Myocyte (in vitro differentiated cells): ENCODE measurements at regions not wholly inside any gene's neighbourhood (a gene's known extent, or its start where the extent isn't known, plus 50 kb on each side); places are given as distances from the start of the nearest gene placed in this dataset.
A peak's percentile ranks its signal among the peaks of the same experiment; 100 is the strongest.
"Not testable (repeated sequence)": the region's sequence is repeated elsewhere in the genome, so short reads cannot be mapped to it uniquely, and the experiment has no call there.

Experiments
- DNase-seq: peaks from one replicate; pipeline ENCODE4 v3.0.0-alpha.2; 2012; ENCODE audit warnings: low read depth

DNA sequence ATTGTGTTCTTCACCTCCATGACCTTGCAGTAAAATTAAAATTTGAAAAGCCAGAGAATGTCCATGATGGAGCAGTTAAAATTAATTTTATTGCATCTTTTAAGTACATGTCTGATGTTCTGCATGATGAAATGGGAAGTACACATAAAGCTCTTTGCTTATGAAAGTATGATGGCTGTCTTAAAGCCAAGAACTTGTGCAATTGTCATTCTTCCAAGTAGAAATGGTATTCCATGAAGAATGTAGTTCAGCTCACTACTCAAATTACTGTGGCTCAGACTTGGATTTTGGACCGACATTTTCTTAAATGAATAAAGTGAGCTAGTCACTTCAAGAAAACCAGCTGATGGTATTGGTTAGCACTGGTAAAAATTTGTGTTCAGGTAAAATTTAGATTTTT is 161.7 kb upstream of the CXCL13 start:
- no peak for DNase-seq

DNA sequence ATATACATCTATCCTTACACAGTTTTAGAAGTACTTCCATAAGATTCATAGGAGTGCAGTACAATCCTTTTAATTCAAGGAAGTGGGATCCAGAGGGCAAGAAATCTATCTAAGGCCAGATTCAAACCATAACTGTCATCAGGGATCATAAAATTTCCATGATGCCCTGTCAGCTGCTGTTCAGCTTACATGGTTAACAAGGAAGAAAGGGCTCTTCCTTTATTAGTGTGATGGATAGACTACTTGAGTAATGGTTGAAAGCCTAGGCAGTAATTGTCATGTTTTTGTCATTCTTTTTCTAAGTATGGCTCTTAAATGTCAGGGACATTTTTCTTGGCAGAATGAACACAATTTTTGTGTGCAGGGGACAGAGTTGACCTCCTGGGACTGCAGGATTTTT is 159.8 kb upstream of the CXCL13 start:
- DNase-seq, result no peak

DNA sequence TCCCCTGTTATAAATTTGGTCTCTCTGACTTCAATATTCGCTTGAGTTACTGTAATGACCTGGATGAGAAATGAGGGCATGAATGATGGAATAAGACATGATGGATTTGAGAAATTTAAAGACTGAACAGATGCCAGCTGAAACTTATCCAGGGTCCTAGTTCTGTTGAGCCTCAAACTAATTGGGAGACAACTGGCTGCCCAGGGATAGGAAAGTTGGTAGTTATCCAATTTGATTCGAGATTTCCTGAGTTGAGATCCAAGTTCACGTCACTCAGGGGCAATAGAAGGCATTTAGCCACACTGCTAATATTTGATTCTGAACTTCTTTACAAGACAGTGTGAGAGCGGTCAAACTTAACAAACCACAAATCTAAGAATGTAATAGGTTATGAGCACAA is 159.0 kb upstream of the CXCL13 start:
- DNase-seq, result no peak

DNA sequence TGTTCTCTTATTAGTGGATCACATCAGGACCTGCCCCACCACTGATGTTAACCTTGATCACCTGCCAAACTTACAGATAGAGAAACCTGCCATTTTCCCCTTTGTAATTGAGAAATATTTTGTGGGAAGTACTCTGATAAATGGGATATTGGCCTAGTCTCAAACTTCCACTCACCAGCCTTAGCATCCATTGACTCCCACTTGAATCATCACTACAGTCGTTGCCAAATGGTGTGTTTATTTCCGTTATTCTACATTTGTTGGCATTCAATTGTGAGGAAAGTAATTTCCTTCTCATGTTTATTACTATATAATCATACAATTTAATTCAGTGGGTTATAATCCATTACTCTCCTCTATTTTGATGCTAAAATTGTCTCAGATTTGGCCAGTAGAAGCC is 156.4 kb upstream of the CXCL13 start:
- no peak for DNase-seq

DNA sequence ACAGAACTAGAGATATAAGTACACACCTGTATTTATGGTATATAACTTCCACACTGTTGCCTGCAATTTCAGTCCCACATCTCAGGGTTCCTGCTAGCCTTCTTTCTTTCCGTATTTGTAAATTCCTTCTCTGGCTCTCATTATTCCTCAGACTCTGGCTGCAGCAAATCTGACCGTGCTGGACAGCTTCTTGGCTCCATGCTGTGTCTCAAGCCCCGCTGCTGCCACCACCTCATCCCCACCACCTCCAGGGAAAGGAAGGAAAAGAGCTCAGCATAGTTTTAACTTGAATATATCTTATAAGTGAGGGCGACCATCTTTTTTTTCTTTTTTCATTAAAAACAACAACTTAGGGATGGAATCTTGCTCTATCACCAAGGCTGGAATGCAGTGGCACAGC is 155.6 kb upstream of the CXCL13 start:
- DNase-seq, result no peak

DNA sequence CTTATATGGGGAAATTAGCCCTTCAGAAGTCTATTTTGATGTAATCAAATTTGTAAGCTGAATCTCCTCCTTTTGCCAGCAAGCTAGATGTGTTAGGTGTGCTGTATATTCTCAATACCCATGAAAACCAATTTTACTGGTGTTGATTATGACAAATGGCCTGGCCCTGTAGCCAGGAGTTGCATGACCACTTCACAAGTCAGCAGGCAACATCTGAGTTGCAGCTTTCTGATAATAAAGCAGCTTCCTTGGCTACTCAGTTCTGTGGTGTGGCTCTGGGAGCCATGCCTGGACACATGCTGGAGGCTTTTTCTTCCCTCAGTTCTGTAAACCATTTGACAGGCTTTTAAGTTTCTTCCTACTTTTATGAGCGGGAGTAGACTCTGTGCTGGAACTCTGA is 154.1 kb upstream of the CXCL13 start:
- DNase-seq, result no peak

DNA sequence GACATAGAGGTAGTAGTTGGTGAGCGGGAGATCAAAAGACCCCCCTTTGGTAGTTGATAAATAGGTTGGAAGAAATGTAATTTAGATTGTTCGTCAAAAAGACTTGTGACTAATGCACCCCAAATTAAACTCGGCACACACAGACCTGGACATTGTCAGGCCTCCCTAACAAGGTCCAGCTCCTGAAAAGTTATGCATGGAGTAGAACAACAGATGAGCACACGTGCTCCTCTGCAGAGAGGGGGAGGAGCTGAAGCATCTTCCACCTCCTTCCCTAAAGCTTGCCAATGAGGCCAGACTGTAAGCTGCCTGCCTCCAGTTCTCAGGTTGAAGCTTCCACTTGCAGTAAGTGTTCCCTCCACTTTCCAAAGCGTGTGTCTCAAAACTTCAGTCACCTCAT is 153.5 kb upstream of the CXCL13 start:
- not testable (repeated sequence) for DNase-seq

DNA sequence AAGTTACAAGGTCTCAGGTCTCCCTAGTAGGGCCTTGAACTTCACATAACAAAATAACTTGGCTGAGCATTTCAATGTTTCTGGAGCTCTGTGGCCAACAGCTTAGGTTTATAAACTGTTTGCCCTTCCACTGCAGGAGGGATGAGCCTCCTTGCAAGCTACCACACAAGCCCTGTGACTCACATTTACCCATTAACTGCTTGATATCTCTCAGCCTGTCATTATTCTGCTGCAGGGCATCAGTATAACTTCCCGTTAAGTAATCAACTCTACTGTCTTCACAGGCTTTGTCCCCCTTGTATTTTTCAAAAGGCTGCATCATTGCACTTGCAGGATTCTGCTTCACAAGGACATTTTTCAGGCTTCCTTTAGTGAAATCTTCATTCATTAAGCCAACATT is 151.7 kb upstream of the CXCL13 start:
- no peak for DNase-seq

DNA sequence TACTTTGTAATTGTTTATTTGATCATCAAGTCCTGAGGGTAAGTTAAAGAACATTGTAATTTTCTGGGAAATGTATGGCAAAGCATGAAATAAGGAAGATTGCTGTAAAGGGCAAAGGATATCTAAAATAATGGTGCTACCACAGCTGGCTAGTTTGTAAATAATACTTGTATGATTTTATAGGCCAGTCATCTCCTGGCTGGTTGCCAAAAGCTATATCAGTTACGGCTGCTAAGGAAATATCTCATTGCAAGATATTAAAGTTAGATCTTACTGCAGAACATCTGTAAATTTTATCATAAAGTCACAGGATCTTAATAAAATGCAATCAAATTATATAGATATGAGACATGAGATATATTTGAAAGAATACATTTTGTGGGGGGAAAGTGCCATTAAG is 150.8 kb upstream of the CXCL13 start:
- no peak for DNase-seq

DNA sequence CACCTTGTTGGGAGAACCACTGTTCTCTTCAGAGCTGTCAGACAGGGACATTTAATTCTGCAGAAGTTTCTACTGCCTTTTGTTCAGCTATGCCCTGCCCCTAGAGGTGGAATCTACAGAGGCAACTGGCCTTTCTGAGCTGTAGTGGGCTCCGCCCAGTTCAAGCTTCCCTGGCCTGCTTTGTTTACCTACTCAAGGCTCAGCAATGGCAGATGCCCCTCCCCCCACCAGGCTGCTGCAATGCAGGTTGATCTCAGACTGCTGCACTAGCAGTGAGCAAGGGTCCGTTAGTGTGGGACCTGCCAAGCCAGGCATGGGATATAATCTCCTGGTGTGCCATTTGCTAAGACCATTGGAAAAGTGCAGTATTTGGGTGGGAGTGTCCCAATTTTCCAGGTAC is 141.5 kb upstream of the CXCL13 start:
- not testable (repeated sequence) for DNase-seq

DNA sequence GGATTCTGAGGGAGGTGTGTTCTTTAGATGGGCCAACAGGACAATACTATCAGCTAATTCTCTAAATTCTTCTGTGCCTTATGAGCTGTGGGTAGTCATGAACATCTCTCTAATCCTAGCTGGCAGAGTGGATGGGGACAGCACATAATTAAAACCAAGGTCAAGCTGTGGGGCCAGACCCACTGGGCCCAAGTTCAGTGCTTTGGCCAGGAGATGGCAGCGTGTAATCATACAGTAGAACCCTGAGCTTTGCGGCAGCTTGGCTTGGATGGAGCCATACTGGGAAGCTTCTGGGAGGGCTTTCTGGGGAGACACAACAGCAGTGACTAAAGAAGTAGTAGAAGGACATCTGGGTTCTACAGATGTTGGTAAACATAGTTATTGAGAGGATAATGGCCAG is 140.3 kb upstream of the CXCL13 start:
- DNase-seq, result peak; percentile 57

DNA sequence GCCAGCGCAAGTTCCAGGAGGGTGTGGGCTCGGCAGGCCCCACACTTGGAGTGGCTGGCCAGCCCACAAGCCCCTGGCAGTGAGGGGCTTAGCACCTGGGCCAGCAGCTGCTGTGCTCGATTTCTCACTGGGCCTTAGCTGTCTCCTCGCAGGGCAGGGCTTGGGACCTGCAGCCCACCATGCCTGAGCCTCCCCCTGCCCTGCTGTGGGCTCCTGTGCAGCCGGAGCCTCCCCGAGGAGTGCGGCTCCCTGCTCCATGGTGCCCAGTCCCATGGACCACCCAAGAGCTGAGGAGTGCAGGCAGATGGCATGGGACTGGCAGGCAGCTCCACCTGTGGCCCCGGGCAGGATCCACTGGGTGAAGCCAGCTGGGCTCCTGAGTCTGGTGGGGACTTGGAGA is 139.2 kb upstream of the CXCL13 start:
- DNase-seq, result no peak

DNA sequence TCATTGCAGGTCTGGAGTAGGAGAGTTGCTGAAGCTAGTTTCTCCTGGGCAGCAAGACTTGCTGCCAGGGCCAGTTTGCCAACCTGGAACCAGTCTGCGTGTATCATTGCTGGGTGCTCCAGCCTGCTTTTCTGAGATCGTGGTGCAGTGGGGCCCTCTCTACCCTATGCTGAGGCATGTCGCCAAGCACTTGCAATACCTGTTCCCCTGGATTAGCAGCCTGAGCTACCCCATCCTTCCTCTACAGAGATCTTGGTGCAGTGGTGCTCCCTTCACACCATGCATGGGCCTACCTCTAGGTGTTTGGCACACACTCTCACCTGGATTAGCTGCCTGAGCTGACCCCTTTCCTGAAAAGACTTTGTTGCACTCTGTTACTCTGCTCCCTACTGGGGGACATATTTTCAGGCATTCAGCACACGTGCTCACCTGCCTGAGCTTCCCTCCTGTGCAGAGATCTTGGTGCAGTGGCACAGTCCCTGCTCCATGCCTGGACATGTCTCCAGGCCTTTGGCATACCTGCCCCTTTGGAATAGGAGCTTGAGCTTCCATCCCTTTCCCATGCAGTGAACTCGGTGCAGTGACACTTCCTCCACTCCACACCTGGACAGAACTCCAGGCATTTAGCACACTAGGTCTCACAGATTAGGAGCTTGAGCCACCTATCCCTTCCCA is 133.7 kb upstream of the CXCL13 start:
- no peak for DNase-seq

DNA sequence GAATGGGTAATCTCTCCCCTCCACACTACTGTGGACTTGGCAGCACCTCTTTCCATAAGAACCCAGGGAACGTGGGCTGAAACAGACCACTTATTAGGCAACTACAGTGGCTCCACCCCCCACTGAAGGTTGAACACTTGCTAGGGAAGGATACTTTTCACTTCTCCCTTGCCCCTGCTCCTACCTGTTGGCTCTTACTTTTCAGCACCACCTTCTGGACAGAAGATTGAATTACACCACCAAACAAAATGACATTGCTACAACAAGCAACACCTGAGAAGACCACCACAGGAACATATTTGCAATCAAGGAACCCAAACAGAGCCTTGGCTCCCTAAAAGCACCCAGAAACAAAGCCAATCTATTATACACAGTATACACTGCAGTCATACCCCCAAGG is 132.1 kb upstream of the CXCL13 start:
- DNase-seq, result no peak

DNA sequence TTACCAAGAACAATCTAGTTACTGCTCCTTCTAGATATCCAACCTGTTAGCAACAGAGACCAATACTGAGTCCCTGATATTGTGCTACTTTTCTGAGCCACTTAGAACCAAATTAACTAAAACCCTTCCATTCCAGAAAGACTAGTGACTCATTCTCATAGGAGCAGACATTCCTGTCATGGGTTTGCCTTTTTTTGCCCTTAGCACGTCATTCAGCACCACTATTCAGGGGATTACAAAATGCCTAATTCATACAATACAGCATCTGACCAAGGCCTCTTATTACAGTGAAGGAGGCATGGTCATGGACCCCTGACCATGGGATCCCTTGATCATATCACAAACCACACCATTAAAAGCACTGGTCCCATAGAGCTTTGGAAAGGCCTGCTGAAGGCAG is 123.8 kb upstream of the CXCL13 start:
- no peak for DNase-seq

DNA sequence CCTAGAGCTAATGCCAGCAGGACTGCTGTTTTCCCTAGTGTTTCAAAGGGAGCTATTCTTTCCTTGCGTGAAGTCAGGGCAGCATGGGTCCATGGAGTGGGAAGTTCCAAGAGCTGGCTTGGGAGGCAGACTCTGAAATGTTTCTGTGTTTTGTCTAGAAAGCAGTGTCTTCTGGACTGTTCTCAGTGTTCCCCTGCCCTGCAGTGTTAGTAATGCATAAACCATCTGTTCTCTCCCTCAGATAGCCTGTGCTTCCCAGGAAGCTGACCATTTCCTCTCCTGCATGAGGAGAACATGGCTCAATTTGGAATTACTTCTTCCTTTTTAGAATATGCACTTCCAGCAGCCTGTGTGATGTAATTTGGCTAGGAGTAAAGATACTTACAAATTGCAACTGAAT is 116.7 kb upstream of the CXCL13 start:
- DNase-seq, result peak; percentile 37

DNA sequence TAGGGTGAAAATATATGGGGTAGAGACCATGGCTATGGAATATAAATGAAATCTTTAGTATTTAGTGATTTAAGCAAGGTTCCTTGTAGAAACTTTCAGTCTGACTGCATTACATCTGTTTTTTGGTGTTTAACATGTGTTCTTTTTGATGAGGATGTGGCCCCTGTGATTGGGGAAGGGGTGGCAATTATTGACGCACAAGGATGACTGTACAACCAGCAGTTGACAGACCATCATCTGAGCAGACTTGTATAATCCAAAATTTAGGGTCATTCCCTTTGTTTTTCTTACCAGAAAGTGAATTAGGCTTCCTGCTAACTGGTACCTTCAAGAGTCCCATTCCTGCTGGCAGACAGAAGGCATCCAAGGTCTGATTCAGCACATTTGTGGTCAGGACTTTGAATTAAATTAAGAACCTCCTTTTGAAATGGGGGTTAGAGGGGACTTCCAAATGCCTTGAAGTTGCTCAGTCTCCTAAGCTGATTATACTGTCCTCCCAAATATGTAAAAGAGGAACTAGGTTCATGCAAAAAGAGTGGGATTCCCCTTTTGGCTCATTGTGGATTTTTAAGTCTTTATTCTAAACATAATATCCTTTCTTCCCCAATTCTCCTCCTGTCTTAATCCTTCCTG is 112.4 kb upstream of the CXCL13 start:
- peak; percentile 27 for DNase-seq

DNA sequence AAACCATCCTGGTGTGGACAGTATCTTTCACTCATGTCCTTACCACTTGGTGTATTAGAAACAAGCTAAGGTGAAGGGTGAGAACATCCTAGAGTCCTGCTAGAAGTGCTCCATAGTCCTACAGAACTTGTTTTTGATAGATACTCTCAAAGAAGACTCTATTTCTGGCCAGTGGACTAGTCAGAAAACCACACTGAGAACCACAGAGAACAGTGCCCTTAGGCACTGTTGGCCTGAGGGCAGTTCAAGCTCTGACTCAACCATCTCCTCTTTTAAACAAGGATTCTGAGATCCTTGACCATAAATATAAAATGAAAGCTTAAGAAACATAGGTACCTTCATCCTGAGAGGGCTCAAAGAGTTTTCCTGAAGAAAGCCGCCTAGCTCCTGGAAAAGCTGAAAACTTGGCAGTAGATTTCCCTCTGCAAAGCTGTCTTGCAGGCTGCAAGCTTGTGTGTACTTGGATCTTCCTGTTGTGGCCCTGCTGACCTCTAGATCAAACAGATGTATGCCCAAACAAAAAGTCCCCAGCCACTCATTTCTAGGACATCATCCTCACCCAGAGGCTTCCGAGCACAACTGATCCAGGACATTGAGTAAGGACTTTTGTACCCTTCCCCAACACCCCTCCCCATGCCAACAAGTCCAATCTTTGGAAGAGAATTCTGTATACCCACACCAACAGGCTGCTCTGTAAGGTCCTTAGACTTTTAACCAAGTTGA is 111.6 kb upstream of the CXCL13 start:
- DNase-seq, result peak; percentile 45

DNA sequence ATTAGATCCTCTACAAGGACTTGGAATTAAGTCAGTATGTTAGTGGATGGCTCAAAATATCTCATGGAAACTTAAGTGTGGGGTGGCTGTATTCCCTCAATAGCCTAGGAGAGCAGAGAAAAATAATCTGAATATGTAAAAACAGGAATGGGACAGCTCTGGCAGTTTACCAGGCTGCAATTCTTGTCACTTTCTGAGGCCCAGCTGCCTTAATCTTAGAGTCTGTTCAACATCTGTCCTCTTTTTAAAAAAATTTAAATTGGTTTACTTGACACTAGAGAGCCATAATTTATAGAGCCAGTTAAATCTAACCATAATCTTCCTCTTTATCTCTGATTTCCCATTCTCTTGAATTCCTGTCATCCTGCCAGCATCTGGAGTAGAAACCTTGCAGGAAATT is 109.2 kb upstream of the CXCL13 start:
- no peak for DNase-seq

DNA sequence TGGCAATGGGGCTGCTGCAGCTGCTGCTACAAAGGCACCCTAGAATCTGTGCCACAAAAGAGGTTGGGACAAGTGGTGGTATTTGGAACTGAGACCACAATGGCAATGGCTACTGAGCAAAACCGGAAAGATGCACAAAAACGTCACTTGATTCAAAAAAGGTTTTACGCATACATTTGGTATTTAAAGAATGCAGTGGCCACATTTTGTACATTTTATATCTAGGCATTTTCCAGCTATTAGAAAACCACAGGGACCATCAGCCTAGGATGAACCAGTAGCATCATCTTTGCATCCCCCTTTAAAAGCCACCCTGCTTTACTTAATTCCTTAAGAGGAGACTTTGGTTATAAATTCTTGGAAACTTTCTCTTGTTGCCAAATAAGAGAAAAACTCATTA is 104.8 kb upstream of the CXCL13 start:
- DNase-seq, result no peak

DNA sequence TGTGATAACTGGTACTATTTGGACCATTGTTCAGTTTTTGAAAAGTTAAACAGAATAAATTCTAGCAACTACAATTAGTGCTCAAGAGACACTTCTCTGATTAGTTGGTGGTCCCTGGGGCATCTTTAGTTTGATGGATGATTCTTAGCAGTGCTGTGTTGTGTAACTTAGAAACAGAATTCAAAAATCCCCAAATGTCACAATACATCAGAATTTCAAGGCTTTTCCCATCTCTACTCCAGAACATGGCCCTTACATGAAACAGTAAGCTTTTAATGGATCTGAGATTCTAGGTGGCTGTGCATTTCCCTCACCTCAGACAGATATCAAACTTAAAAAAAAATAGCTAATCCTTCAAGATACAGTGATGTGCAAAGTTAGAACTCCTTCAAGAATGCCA is 104.4 kb upstream of the CXCL13 start:
- no peak for DNase-seq

DNA sequence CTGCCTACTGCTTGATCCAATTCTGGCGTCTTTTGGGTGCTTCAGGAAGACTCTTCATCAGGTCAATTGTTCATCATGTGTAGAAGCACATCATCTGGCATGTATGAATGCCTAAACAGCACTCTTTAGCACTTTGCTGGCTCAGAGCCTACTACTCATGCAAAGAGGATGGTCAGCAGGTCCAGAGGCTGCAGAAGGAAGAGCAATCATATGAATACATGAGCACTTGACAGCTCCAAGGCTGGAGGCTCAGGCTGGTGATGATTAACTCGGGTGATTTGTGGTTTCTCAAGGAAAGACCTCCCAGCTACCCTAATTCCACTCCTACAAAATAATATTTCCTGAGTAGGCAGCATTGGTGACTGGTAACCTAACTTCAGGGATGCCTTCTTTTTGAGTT is 103.8 kb upstream of the CXCL13 start:
- DNase-seq, result no peak

DNA sequence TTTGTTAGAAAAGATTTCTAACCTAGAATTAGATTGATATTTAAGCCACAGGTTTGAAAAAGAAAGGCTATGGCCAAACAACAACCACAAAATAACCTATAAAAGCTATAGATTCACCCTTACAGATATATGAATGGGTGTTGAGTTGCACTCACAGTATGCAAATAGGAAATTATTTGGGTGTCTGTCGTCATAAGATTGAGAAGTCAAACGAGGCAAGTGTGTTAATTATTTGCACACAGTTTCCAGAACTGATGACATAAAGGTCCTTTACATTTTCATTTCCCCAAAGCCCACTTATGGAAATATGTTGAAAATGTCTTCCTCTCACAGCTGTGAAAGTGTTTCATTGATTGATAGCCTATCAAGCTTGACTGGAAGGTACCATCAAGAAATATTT is 101.2 kb upstream of the CXCL13 start:
- DNase-seq, result no peak
